Mesendoderm (in vitro differentiated cells): ENCODE measurements at regions not wholly inside any gene's neighbourhood (a gene's known extent, or its start where the extent isn't known, plus 50 kb on each side); places are given as distances from the start of the nearest gene placed in this dataset.

Experiments
- DNase-seq: peaks from one replicate; pipeline ENCODE4 v3.0.0; 2013
- H2AK5ac ChIP-seq: 2 replicates; pipeline ENCODE4 v1.6.1; 2013; ENCODE audit warnings: low read length, inconsistent platforms
- H2BK120ac ChIP-seq: 2 replicates; pipeline ENCODE4 v1.6.1; 2013; ENCODE audit warnings: low read depth, mild to moderate bottlenecking, low read length, moderate library complexity, mixed read lengths
- H2BK15ac ChIP-seq: replicated peaks from 2 replicates; pipeline ENCODE4 v1.6.1; 2013; ENCODE audit warnings: low read depth, mild to moderate bottlenecking, moderate library complexity
- H2BK5ac ChIP-seq: 2 replicates; pipeline ENCODE4 v1.6.1; 2013; ENCODE audit warnings: low read length, inconsistent platforms
- H3K18ac ChIP-seq: 2 replicates; pipeline ENCODE4 v1.6.1; 2013; ENCODE audit warnings: mild to moderate bottlenecking, low read length, mixed read lengths
- H3K23ac ChIP-seq: one replicate; pipeline ENCODE4 v1.6.1; 2013; ENCODE audit warnings: low read length
- H3K27ac ChIP-seq: 2 replicates; pipeline ENCODE4 v1.5.1; 2013; ENCODE audit warnings: low read depth, mild to moderate bottlenecking, inconsistent platforms, low read length, moderate library complexity
- H3K27me3 ChIP-seq: 2 replicates; pipeline ENCODE4 v1.6.1; 2013; ENCODE audit warnings: low read length, control low read depth, mild to moderate bottlenecking, inconsistent platforms; ENCODE audit not compliant: insufficient read depth, poor library complexity
- H3K36me3 ChIP-seq: 2 replicates; pipeline ENCODE4 v1.6.1; 2013; ENCODE audit warnings: low read length, inconsistent platforms; ENCODE audit not compliant: control insufficient read depth, insufficient read depth
- H3K4ac ChIP-seq: one replicate; pipeline ENCODE4 v1.6.1; 2013; ENCODE audit warnings: low read depth, mild to moderate bottlenecking, low read length, moderate library complexity
- H3K4me1 ChIP-seq: 2 replicates; pipeline ENCODE4 v1.6.1; 2013; ENCODE audit warnings: low read depth, low read length, inconsistent platforms; ENCODE audit not compliant: control insufficient read depth
- H3K4me2 ChIP-seq: 2 replicates; pipeline ENCODE4 v1.6.1; 2013; ENCODE audit warnings: low read length
- H3K4me3 ChIP-seq: 2 replicates; pipeline ENCODE4 v1.5.1; 2013; ENCODE audit warnings: mild to moderate bottlenecking, low read length
- H3K56ac ChIP-seq: one replicate; pipeline ENCODE4 v1.6.1; 2013; ENCODE audit warnings: low read length
- H3K79me1 ChIP-seq: 2 replicates; pipeline ENCODE4 v1.6.1; 2013; ENCODE audit warnings: low read length, inconsistent platforms
- H3K79me2 ChIP-seq: 2 replicates; pipeline ENCODE4 v1.6.1; 2013; ENCODE audit warnings: mild to moderate bottlenecking, low read length; ENCODE audit not compliant: control insufficient read depth, insufficient read depth
- H3K9ac ChIP-seq: 2 replicates; pipeline ENCODE4 v1.6.1; 2013; ENCODE audit warnings: low read length, inconsistent platforms
- H4K5ac ChIP-seq: one replicate; pipeline ENCODE4 v1.6.1; 2013; ENCODE audit warnings: low read length
- H4K8ac ChIP-seq: one replicate; pipeline ENCODE4 v1.6.1; 2013; ENCODE audit warnings: low read depth, mild to moderate bottlenecking, control low read depth, low read length, moderate library complexity
- WGBS: extraction: QIAGEN DNeasy Blood & Tissue Kit; methylation state at CpG from one replicate; pipeline ENCODE4 v1.1.7; 2013; ENCODE audit warnings: low lambda C conversion rate, missing lambda C conversion rate; ENCODE audit not compliant: insufficient coverage; ENCODE audit errors: extremely low coverage; 5-methylcytosine and 5-hydroxymethylcytosine counted together

- Histone ChIP-seq H3K79me2 (no peaks in the 10 kb centered on the region), H3K23ac (no peak overlapping the region), H3K4ac (no peak overlapping the region), H2BK5ac (no peak overlapping the region), H3K18ac (no peak overlapping the region), H3K4me3 (no peak overlapping the region), H3K56ac (no peak overlapping the region), H3K9ac (no peak overlapping the region), H2AK5ac (no peak overlapping the region), H3K79me1 (no peaks in the 10 kb centered on the region), H4K8ac (no peak overlapping the region), H2BK15ac (no peak overlapping the region), H2BK120ac (no peak overlapping the region), H4K5ac (no peak overlapping the region), H3K4me1 (no peaks in the 10 kb centered on the region), H3K36me3 (no peaks in the 10 kb centered on the region), H3K27me3 (no peaks in the 10 kb centered on the region), H3K27ac (no peak overlapping the region), H3K4me2 (no peak overlapping the region)
- no peak for DNase-seq
- no CpG with 5 or more reads among the region's 3 CpGs for WGBS
Measured at GRCh38 chr5:96228408-96228807, 204.6 kb downstream of the PCSK1 start.

GRCh38 chr5:96227957-96228356 lies 205.1 kb downstream of the PCSK1 start:
- Histone ChIP-seq H3K79me2 (no peaks in the 10 kb centered on the region), H3K4me2 (no peak overlapping the region), H3K4me3 (no peak overlapping the region), H2BK120ac (no peak overlapping the region), H3K36me3 (no peaks in the 10 kb centered on the region), H2BK15ac (no peak overlapping the region), H4K5ac (no peak overlapping the region), H2AK5ac (no peak overlapping the region), H4K8ac (no peak overlapping the region), H2BK5ac (no peak overlapping the region), H3K56ac (no peak overlapping the region), H3K27me3 (no peaks in the 10 kb centered on the region), H3K23ac (no peak overlapping the region), H3K27ac (no peak overlapping the region), H3K18ac (no peak overlapping the region), H3K4ac (no peak overlapping the region), H3K4me1 (no peaks in the 10 kb centered on the region), H3K79me1 (no peaks in the 10 kb centered on the region), H3K9ac (no peak overlapping the region)
- WGBS: no CpG with 5 or more reads among the region's 4 CpGs
- DNase-seq: no peak

- no peak overlapping the region for H3K27ac ChIP-seq
Measured at GRCh38 chr5:96226941-96227552, 206.0 kb downstream of the PCSK1 start.

GRCh38 chr5:96222129-96222528 lies 210.9 kb downstream of the PCSK1 start:
- Histone ChIP-seq H2BK120ac (no peak overlapping the region), H3K23ac (no peak overlapping the region), H3K79me1 (no peaks in the 10 kb centered on the region), H2AK5ac (no peak overlapping the region), H3K4me3 (no peak overlapping the region), H2BK15ac (no peak overlapping the region), H3K4ac (no peak overlapping the region), H3K9ac (no peak overlapping the region), H3K36me3 (no peaks in the 10 kb centered on the region), H3K27ac (no peak overlapping the region), H3K18ac (no peak overlapping the region), H3K56ac (no peak overlapping the region), H3K27me3 (no peaks in the 10 kb centered on the region), H3K4me2 (no peak overlapping the region), H2BK5ac (no peak overlapping the region), H4K8ac (no peak overlapping the region), H3K4me1 (no peaks in the 10 kb centered on the region), H3K79me2 (no peaks in the 10 kb centered on the region), H4K5ac (no peak overlapping the region)
- no peak for DNase-seq
- whole genome bisulfite sequencing: no CpG with 5 or more reads among the region's 2 CpGs

More at GRCh38 chr5:96226941-96227552, 206.0 kb downstream of the PCSK1 start:
- no peak overlapping the region for H3K18ac ChIP-seq
- no peak overlapping the region for H2BK5ac ChIP-seq
- no peak overlapping the region for H3K4me2 ChIP-seq
- no peak overlapping the region for H2BK120ac ChIP-seq
- H3K36me3 ChIP-seq: no peaks in the 10 kb centered on the region
- H3K56ac ChIP-seq: no peak overlapping the region
- no peaks in the 10 kb centered on the region for H3K79me2 ChIP-seq
- no peak overlapping the region for H2AK5ac ChIP-seq
- H4K8ac ChIP-seq: no peak overlapping the region
- DNase-seq: no peak
- no peak overlapping the region for H3K4ac ChIP-seq
- H3K9ac ChIP-seq: no peak overlapping the region
- no peak overlapping the region for H3K4me3 ChIP-seq
- H2BK15ac ChIP-seq: no peak overlapping the region
- H3K27me3 ChIP-seq: no peaks in the 10 kb centered on the region
- H3K79me1 ChIP-seq: no peaks in the 10 kb centered on the region
- no CpG with 5 or more reads among the region's 6 CpGs for WGBS
- no peak overlapping the region for H3K23ac ChIP-seq
- H4K5ac ChIP-seq: no peak overlapping the region
- H3K4me1 ChIP-seq: no peaks in the 10 kb centered on the region

GRCh38 chr5:96220610-96221390 lies 212.2 kb downstream of the PCSK1 start:
- Histone ChIP-seq H2BK5ac (no peak overlapping the region), H2AK5ac (no peak overlapping the region), H4K5ac (no peak overlapping the region), H3K4me1 (no peaks in the 10 kb centered on the region), H3K27ac (no peak overlapping the region), H2BK120ac (no peak overlapping the region), H3K79me1 (no peaks in the 10 kb centered on the region), H3K36me3 (no peaks in the 10 kb centered on the region), H3K23ac (no peak overlapping the region), H3K27me3 (no peaks in the 10 kb centered on the region), H3K4ac (no peak overlapping the region), H2BK15ac (no peak overlapping the region), H3K79me2 (no peaks in the 10 kb centered on the region), H3K9ac (no peak overlapping the region), H3K56ac (no peak overlapping the region), H3K4me3 (no peak overlapping the region), H4K8ac (no peak overlapping the region), H3K18ac (no peak overlapping the region), H3K4me2 (no peak overlapping the region)
- WGBS: no CpG with 5 or more reads among the region's 4 CpGs
- DNase-seq: no peak
